Transverse colon (tissue), 4 donors: ENCODE measurements at regions not wholly inside any gene's neighbourhood (a gene's known extent, or its start where the extent isn't known, plus 50 kb on each side); places are given as distances from the start of the nearest gene placed in this dataset.

Experiments
- DNase-seq: peaks from one replicate; pipeline ENCODE4 v3.0.0-alpha.2; 2019
- H3K27ac ChIP-seq, 4 donors: fragments of 200-600 bp; sonication (generic); 2 replicates each; pipeline ENCODE4 v1.5.1; 2016 to 2018; ENCODE audit warnings: inconsistent platforms in 4 of 4
- H3K27me3 ChIP-seq: fragments of 200-600 bp; sonication (generic); 2 replicates; pipeline ENCODE4 v1.5.1; 2017; ENCODE audit warnings: inconsistent platforms
- H3K36me3 ChIP-seq, 4 donors: fragments of 200-600 bp; sonication (generic); 2 replicates each; pipeline ENCODE4 v1.5.1; 2017 to 2019; ENCODE audit warnings: inconsistent platforms in 4 of 4
- H3K4me1 ChIP-seq, 4 donors: fragments of 200-600 bp; sonication (generic); 2 replicates each; pipeline ENCODE4 v1.5.1; 2017 to 2020; ENCODE audit warnings: inconsistent platforms in 4 of 4
- H3K4me3 ChIP-seq, 4 donors: fragments of 200-600 bp; sonication (generic); 1 replicate in 1 of 4; 2 replicates in 3 of 4; pipeline versions ENCODE4 v1.5.1 to v1.6.1; 2017 to 2019; ENCODE audit warnings: inconsistent platforms in 4 of 4
- H3K9me3 ChIP-seq, 2 donors: fragments of 200-600 bp; sonication (generic); 2 replicates each; pipeline ENCODE4 v1.5.1; 2017 to 2019; ENCODE audit warnings: inconsistent platforms in 2 of 2
- EP300 ChIP-seq: sonication (generic); formaldehyde crosslinking; IDR thresholded peaks from one replicate; pipeline ENCODE4 v1.6.1; 2017; ENCODE audit warnings: antibody characterized with exemption, low read depth
- POLR2A ChIP-seq: fragments of 450-650 bp; IDR thresholded peaks from one replicate; pipeline ENCODE4 v1.6.1; 2016; ENCODE audit warnings: antibody characterized with exemption, mild to moderate bottlenecking, moderate library complexity
- POLR2AphosphoS5 ChIP-seq, 3 donors: sonication (generic); formaldehyde crosslinking; IDR thresholded peaks; one replicate each; pipeline ENCODE4 v1.6.1; 2016; ENCODE audit warnings: antibody characterized with exemption in 3 of 3
- WGBS, 2 donors: methylation state at CpG; one replicate each; pipeline ENCODE4 v1.1.5; 2018; ENCODE audit warnings: low coverage in 1 of 2; 5-methylcytosine and 5-hydroxymethylcytosine counted together
- in situ Hi-C, 4 donors: fragments of 200-750 bp; cut with MboI; loops; one replicate each; pipeline versions ENCODE4 v1.15.0 to v1.15.1; 2017; ENCODE audit warnings: low sequenced_read_pairs in 3 of 4, low pct_ligation_motif_present in 1 of 4, low pct_unique_long_range_greater_than_20kb in 1 of 4
- intact Hi-C: fragments of 100-400 bp; cut with DNase I; formaldehyde crosslinking; loops from one replicate; pipeline ENCODE4 v1.15.1; 2023; ENCODE audit warnings: low total_unique reads
- TF ChIP-seq, protein P1 (sequence below), 5 experiments: fragments of 200-600 bp in 3 of 5; fragments of 450-650 bp in 2 of 5; sonication (generic) in 3 of 5; IDR thresholded peaks; 1 replicate in 2 of 5; 2 replicates in 3 of 5; pipeline ENCODE4 v1.5.1; 2016 to 2017; ENCODE audit warnings: antibody characterized with exemption in 5 of 5, inconsistent platforms in 3 of 5, mild to moderate bottlenecking in 2 of 5, moderate library complexity in 1 of 5

DNA sequence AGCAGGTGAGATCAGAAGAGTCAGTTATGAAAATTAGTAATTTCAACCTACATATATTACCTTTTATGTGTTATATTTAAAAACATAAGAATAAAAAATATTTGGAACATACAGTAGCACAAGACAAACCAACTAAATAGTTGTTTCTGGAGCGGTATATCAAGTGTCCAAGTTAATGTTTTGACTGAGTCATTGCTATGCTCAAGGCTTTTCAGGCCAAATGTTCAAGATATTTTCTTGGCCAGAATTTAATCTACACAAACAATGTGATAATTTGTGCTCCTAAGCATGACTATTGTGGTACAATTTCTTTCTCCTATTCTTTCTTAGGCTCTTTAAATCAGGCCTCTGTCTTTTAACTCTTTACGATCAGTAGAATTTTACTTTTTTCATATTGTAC lies 412.4 kb downstream of the RAP2B start:
- Histone ChIP-seq H3K27ac (no peak overlapping the region), H3K4me3 (no peak overlapping the region), H3K9me3 (no peaks in the 10 kb centered on the region), H3K4me1 (no peaks in the 10 kb centered on the region), H3K36me3 (no peaks in the 10 kb centered on the region), H3K27me3 (no peaks in the 10 kb centered on the region)
- 77 to 100% methylated on average over 2 of the region's 2 CpGs for WGBS, 2 donors
- TF ChIP-seq POLR2AphosphoS5 (IDR thresholded peaks at IDR 0.05) (no peak), EP300 (no peak), POLR2A (no peak)
- TF ChIP-seq, protein P1, sequence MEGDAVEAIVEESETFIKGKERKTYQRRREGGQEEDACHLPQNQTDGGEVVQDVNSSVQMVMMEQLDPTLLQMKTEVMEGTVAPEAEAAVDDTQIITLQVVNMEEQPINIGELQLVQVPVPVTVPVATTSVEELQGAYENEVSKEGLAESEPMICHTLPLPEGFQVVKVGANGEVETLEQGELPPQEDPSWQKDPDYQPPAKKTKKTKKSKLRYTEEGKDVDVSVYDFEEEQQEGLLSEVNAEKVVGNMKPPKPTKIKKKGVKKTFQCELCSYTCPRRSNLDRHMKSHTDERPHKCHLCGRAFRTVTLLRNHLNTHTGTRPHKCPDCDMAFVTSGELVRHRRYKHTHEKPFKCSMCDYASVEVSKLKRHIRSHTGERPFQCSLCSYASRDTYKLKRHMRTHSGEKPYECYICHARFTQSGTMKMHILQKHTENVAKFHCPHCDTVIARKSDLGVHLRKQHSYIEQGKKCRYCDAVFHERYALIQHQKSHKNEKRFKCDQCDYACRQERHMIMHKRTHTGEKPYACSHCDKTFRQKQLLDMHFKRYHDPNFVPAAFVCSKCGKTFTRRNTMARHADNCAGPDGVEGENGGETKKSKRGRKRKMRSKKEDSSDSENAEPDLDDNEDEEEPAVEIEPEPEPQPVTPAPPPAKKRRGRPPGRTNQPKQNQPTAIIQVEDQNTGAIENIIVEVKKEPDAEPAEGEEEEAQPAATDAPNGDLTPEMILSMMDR (IDR thresholded peaks at IDR 0.05): no peak
- no peak for DNase-seq
- intact Hi-C loops: no loop called here
- in situ Hi-C loops: no loop called here

DNA sequence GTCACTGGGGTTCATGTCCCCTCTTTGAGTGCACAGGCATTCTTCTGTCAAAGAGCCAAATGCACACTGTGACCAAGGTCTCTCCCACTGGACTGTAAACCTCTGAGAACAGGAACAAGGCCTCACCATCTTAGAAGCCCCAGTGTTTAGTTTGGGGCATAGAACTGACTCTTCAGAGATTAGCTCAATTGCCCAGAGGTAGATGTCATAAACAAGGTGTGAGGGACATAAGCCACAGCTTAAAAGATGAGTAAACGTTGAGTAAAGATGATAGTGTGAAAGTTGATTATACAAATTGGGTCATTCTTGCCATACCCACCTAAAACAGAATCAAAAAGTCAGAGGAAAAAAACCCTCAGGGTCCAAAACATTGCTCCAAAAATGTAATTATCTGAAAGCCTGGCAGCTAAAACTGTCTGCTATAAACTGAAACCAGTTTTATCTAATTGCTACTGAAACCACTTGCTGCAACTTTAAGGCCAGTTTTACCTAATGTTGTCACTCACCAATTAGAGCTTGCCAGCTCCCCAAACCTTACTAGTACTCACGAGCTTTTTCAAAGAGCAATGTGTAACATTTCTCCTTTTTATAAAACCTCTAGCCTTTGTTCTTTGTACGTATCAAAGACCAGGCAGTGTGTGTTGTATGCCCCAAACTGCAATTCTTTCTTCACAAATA lies 415.2 kb downstream of the RAP2B start:
- intact Hi-C loops (no loop called here), in situ Hi-C loops (loop anchor here in 1 of 4 donors (25.0 kb wide), 1 partner anchor 540 kb away; no protein-coding TSS in a partner anchor)
- no peaks in the 10 kb centered on the region for H3K9me3 ChIP-seq
- H3K27me3 ChIP-seq: no peaks in the 10 kb centered on the region
- no peak overlapping the region for H3K27ac ChIP-seq
- DNase-seq: no peak
- 36 to 54% methylated on average over 3 of the region's 3 CpGs for WGBS, 2 donors
- H3K36me3 ChIP-seq: no peaks in the 10 kb centered on the region
- H3K4me1 ChIP-seq: no peaks in the 10 kb centered on the region
- H3K4me3 ChIP-seq: no peak overlapping the region
- TF ChIP-seq POLR2A (no peak), POLR2AphosphoS5 (IDR thresholded peaks at IDR 0.05) (no peak), EP300 (no peak)
- TF ChIP-seq, protein P1 (IDR thresholded peaks at IDR 0.05): no peak

DNA sequence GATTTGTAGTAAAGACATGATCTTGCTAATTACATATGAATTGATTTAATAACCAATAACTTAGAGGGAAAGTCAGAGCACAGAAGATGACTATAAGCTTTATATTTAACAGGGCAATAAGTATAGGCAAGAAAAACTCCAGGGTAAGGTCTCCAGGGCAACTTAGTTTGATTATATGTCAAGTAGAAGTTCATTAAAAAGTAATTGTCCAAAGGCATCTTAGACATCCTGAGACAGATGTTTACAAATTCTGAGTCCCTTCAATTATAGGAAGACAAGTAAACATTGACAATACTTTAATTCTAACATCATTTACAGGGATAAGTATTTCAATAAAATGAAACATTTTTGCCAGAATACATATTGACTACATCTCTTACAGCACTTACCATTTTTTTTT lies 416.0 kb downstream of the RAP2B start:
- in situ Hi-C loops: loop anchor here in 1 of 4 donors (25.0 kb wide), 1 partner anchor 541 kb away; no protein-coding TSS in a partner anchor
- Histone ChIP-seq H3K36me3 (no peaks in the 10 kb centered on the region), H3K27ac (no peak overlapping the region), H3K4me1 (no peaks in the 10 kb centered on the region), H3K4me3 (no peak overlapping the region), H3K27me3 (no peaks in the 10 kb centered on the region), H3K9me3 (no peaks in the 10 kb centered on the region)
- intact Hi-C loops: no loop called here
- no peak for DNase-seq
- TF ChIP-seq, protein P1 (IDR thresholded peaks at IDR 0.05): no peak
- no peak for TF ChIP-seq EP300
- TF ChIP-seq POLR2AphosphoS5 (IDR thresholded peaks at IDR 0.05): no peak
- TF ChIP-seq POLR2A: no peak

DNA sequence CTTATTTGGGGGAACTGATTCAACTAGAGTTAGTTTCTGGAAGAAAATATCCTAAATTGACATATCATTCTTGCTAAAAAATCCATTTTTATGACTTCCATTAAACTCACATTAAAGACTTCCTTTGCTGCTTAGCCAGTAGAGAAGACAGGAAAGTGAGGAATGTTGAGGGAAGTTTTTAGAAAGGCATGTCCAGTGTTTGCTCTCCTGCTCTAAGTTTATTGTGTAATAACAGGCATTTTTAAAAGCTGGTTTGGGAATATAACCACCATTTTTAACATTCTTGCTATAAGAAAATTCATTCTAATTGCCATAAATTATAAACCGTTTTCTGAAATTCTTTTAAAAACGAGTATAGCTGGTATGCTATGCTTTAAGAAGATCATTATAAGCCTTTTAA lies 428.0 kb downstream of the RAP2B start:
- H3K4me3 ChIP-seq: no peak overlapping the region
- intact Hi-C loops (no loop called here), in situ Hi-C loops (loop anchor here in 2 of 4 donors (10.0 to 25.0 kb wide), 2 partner anchors 553 to 555 kb away; no protein-coding TSS in a partner anchor)
- no peak for TF ChIP-seq EP300
- TF ChIP-seq POLR2AphosphoS5 (IDR thresholded peaks at IDR 0.05): no peak
- no peak for TF ChIP-seq POLR2A
- TF ChIP-seq, protein P1 (IDR thresholded peaks at IDR 0.05): no peak
- H3K27ac ChIP-seq: no peak overlapping the region
- H3K9me3 ChIP-seq: no peaks in the 10 kb centered on the region
- no peaks in the 10 kb centered on the region for H3K27me3 ChIP-seq
- 77 to 79% methylated on average over 2 of the region's 2 CpGs for WGBS, 2 donors
- DNase-seq: no peak
- H3K36me3 ChIP-seq: no peaks in the 10 kb centered on the region
- H3K4me1 ChIP-seq: no peaks in the 10 kb centered on the region
